GM18502 (cell line): ENCODE measurements at regions not wholly inside any gene's neighbourhood (a gene's known extent, or its start where the extent isn't known, plus 50 kb on each side); places are given as distances from the start of the nearest gene placed in this dataset.

Experiments
- ATAC-seq: cut with Tn5 transposase; IDR thresholded peaks from one replicate; pipeline ENCODE4 v1.9.1; 2021; ENCODE audit warnings: mild to moderate bottlenecking; ENCODE audit not compliant: unreplicated experiment, poor library complexity

DNA sequence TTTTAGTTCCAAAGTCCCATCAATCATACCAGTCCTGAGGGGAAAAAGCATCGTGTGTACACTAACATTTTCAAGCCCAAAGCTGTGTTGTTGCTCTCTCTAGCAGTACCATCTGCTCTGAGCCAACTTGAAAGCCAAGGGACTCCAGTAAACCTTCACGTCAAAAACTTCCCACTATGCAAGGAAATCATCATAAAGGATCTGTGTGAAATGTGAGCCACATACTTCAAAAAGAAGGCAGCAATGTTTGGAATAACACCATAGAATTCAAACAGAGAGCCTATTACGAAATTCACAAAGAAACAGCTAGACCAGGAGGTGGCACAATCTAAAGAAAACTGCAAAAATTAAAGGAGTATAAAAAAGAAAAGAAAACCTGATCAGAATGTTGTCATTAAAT, 399.8 kb upstream of the EPHA7 start:
- no peak for ATAC-seq

- no peak for ATAC-seq
Observed at GRCh38 chr6:93817937-93818336, 398.6 kb upstream of the EPHA7 start.

GRCh38 chr6:93806409-93807270, 387.3 kb upstream of the EPHA7 start:
- ATAC-seq = no peak

DNA sequence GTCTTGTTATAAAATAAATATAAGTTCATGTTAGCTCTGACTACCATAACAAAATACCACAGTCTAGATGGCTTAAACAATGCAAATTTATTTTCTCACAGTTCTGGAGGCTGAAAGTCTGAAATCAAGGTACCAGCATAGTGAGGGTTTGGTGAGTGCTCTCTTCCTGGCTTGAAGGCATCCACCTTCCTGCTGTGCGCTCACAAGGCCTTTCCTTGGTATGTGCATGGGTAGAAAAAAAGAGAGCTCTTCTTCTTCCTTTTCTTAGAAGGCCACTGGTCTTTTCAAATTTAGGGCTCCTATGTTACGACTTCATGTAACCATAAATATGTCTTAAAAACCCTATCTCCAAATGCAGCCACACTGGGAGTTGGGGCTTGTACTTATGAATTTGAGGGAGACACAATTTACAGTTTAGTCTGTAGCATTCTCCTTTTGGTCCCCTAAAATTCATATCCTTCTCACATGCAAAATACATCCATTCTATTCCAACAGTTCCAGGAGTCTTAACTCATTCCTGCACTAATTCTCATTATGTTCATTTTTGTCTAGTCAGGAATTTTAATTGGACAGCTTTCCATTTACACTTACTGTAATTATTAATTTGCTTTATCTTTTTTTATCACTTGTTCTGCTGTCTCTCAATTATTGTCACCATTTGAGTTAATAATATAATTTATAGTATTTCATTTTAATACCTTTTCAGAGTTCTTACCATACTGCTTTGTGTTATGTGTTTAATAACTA, 381.9 kb upstream of the EPHA7 start:
- ATAC-seq = no peak

DNA sequence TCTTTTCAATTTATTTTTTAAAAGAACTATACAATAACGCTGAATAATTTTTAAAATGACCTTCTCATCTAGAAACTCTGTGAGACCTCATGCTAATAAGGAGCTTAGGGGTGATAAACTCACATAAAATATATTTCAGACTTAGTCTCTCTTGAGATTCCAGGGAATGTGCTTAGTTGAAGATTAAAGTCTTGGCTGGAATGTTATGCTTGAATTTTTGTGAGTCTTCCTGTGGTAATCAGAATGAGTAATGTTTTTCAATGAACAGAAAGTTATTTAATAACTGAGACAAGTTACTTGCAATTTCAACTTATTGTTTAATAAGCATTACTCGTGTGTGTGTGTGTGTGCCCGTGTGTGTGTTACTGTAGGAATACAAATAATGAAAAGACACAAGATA, 379.9 kb upstream of the EPHA7 start:
- ATAC-seq = no peak

DNA sequence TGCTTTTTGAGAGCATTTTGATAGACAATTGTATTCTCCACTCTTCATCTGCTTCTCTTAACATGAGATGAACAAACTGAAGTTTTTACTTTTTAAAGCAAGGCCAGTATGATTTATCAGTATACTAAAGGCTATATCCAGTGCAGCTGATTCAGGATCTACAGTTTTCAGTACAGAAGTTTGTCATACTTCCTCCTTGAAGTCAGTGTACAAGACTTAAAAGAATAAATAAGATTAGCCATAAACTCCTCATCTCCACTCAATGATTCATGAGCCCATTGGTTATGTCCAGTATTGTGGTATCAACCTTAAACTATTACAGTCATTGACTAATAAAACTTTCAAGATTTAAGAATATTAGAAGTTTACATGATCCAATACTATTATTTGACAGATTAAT, 374.8 kb upstream of the EPHA7 start:
- no peak for ATAC-seq

DNA sequence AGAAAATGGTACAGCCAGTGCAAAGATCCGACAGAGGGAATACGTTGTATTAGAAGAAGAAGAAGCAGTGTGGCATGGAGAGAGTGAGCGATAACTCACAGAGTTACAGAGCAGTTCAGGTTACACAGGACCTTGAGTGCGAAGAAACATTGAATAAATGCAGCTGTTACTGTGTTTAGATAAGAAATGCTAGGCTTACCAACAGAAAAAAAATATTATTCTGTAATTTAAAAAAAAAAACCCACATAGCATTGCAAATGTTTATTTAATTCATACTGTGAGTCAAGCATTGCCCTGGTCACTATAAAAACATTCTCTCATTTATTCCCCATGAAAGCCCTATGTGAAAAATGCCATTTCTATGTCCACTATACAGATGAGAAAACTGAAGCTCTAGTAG, 373.4 kb upstream of the EPHA7 start:
- ATAC-seq = no peak

DNA sequence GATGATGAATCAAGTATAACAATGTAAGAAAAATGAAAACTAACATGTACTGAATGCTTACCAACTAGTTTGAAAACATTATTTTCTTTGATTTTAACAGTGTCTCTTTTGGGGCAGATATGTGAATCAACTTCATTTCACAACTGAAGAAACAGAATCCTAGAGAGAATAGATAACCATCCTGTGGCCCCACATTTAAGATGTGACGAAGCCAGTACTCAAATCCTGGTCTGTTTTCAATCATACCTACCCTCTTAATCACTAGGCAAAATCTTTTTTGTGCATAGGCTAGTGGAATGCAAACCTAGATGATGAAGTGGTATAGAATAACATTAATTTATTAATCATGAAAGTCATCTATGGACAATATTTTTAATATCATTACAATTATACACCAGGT, 371.6 kb upstream of the EPHA7 start:
- no peak for ATAC-seq

GRCh38 chr6:93789532-93789931, 370.2 kb upstream of the EPHA7 start:
- ATAC-seq = no peak

GRCh38 chr6:93787841-93788240, 368.5 kb upstream of the EPHA7 start:
- no peak for ATAC-seq

DNA sequence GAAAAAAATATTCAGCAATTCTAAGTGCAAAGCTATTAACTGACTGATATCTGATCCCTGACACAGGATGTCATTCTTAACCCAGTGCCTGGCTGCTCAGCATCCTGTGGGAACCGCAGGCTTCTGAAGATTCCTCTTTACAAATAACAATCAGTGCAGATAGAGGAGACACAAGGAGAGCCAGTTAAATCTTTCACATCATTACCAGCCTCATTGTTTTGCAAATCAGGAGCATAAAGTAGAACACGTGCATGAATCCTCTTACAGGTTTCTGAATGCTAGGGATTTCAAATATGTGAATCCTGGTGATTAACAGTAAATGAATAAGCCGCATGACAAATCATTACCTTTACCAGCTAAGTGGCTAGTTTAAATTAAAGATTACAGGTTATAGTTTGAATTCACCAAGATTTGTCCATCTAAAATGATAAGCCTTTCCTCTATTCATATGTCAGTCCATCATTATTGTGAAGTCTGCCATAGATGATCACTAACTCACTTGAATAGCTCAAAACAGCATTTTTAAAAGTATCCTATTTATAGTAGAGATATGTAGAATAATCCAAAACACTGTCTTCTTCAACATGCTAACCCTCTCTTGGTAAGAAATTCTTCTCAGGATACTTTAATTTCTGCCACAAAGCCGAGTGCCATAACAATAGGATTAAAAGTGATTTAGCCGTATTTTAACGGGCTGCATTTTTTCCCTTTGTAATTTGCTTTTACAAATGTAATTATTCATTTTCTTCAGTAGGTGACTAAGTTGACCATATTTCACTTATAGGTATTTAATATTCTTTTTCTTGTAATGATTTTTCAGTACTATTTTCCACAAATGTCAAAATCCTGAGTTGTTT, 367.3 kb upstream of the EPHA7 start:
- ATAC-seq = no peak

GRCh38 chr6:93785694-93786030, 366.3 kb upstream of the EPHA7 start:
- ATAC-seq = no peak

DNA sequence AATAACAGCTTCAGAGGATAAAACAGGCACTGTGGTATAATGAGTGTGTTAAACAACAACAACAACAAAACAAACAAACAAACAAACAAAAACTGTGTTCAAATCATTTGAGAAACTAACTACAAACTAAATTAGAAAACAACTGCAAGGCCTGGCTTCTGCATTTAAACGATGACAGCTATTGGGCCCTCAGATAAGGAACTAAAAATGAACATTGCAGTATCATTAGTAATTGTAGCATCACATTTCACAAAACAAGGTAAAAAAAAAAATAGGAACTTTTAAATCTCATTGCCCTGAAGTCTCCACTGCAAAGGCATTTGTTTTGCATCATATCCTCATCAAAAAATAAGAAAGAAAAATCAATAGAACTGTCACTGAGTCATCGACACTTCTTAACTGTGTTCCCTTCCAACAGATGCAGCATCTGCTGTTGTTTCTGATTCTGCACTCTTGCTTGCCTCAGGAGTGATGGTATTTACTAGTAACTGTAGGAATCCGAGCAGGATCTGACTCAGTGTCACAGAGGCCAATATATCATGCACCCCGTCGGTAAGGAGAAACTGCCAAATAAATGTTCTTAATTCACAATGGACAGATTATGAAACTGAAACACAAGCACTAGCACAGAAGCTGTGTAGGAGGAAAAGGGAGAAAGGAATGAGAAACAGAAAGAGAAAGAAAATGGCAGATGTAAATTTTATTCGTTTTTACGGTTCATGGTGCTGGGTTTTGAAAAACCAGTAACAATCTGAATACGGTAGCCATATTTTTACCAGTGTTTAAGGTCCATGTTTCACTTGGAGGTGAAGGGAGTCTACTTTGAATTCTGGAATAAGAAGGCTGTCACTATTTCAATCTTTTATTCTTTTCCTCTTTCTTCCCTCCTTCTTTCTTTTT, 365.7 kb upstream of the EPHA7 start:
- no peak for ATAC-seq

DNA sequence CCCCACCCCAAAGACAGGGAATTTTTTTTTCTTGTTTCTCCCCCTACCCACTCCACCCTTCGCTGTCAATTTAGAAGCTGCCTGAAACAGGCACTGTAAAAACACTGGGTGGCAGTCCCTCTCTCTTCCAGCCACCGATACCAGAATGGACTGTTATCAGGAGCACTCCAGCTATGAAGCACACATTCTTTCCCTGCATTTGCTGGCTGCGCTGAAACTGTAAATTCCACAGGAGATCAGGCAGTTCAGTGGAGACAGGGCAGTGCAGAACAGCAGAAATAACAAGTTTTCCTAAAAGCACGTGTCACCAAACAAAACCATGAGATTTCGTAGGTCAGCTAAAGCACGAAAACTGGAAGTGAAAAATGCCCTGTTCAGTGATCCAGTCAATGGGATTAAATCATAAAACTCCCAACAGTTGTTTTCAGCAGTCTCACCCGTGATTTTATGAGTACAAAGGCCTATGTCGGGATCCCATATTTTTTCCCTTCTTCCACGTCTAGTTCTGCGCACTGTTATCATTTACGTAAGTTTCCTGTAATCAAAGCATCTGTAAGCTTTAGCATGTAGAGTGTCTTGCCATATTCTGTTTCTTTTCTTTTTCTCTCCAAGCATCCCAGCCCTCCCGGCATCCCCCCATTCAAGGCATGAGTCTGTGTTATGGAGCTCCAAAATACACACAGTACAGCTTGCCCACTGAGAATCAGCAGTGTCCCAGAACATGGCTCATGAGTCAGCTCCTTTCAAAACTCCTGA, 359.9 kb upstream of the EPHA7 start:
- ATAC-seq = no peak

DNA sequence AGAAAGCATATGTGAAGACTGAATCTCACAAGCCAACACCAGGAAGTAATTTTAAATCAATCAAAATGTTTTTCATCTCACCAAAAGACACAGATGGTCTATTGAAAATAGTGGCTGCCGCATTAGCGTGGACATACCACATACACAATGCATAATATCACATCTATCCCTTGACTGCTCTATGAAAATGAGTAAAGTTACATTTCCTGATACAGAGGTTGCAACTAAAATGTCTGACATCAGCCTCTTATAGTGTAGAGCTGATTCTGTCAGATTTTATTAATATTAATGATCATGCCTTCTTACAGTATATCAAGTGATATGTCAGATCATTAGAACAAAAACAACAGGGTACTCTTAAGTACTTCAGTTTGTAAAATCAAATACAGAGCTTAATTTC, 339.8 kb upstream of the EPHA7 start:
- no peak for ATAC-seq

DNA sequence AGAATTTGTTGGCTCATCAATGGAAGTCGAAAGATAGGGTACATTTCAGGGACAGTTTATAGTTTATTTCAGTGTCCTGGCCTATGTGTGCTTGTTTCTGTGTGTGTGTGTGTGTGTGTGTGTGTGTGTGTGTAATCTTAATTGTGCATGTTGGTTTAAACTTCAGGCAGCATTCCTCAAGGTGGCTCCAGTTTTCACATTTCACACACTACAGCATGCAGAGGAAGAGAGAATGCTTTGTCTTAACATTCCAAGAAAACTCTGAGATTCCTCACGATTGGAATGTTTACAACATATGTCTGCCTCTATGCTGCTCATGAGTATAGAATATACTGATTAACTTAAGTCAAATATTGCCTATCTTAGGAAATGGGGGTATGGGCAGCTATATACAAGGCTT, 332.6 kb upstream of the EPHA7 start:
- no peak for ATAC-seq

DNA sequence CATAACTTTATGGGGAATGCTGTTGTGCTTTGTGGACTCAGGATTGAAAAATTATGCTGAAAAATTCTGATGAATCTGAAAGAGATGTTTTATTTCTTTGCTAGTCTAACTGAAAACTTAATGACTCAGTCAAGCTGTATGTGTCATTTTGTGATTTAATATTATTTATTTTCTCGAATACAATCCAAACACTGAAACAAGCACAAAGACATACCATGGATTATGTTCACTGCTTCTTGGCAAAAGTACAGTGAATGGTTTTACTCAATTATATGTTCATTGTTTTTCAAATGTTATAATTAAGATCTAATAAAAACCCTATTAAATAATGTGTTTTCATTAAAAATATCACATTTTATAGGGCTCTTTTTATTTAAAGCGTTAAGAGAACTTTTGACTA, 330.6 kb upstream of the EPHA7 start:
- no peak for ATAC-seq

DNA sequence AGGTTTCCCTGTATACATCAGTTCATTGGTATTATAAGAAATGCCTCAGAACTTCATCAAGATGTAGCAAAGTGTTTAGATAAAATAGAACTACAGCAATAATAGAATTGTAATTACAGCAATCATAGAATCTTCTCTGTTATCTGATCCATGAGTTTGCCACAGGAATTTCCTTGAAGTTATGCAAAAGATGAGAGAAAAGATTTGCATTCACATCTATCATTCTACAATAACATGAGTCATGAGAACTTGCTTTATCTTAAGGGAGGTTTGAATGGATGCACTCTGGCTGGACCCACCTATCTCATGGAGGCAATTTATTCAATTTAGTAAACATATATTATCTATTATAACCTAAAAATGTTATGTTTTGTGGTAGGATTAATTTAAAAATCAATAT, 329.8 kb upstream of the EPHA7 start:
- ATAC-seq = no peak

DNA sequence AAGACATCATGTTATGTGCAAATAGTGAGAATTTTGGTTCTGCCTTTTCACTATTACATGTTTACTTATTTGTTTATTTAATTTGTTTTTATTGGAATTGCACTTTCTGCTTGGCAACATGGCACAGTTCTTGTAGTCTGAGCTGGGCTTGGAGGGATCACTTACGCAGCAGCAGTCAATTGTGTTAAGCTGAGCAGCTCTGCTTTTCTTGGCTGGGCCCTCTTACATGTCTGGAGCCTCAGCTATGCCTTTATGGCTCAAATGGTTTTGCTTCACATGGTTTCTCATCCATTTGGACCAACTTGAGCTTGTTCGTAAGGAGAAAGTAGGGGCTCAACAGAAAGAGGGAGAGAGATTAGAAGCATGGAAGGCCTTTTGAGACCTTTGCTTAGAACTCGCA, 327.5 kb upstream of the EPHA7 start:
- ATAC-seq = no peak
